Fibroblast of lung (primary cell): ENCODE measurements at regions not wholly inside any gene's neighbourhood (a gene's known extent, or its start where the extent isn't known, plus 50 kb on each side); places are given as distances from the start of the nearest gene placed in this dataset.
A peak's percentile ranks its signal among the peaks of the same experiment; 100 is the strongest.

Experiments used
- DNase-seq, 2 donors: peaks; one replicate each; pipeline versions ENCODE4 v3.0.0 to v3.0.0-alpha.2; 2010; ENCODE audit warnings: low read depth in 2 of 2
- H2AFZ ChIP-seq: 2 replicates; pipeline ENCODE4 v1.5.1; 2012; ENCODE audit warnings: low read length, control low read depth, inconsistent platforms
- H3K27ac ChIP-seq: 2 replicates; pipeline ENCODE4 v1.5.1; 2011; ENCODE audit warnings: low read length, control low read depth; ENCODE audit not compliant: insufficient read depth
- H3K27me3 ChIP-seq: 2 replicates; pipeline ENCODE4 v1.5.1; 2011; ENCODE audit warnings: mild to moderate bottlenecking, low read length; ENCODE audit not compliant: control insufficient read depth, insufficient read depth
- H3K36me3 ChIP-seq: 2 replicates; pipeline ENCODE4 v1.5.1; 2011; ENCODE audit warnings: low read length; ENCODE audit not compliant: control insufficient read depth, insufficient read depth
- H3K4me1 ChIP-seq: 2 replicates; pipeline ENCODE4 v1.5.1; 2011; ENCODE audit warnings: low read length; ENCODE audit not compliant: control insufficient read depth, insufficient read depth; ENCODE audit errors: extremely low read depth
- H3K4me2 ChIP-seq: 2 replicates; pipeline ENCODE4 v1.5.1; 2011; ENCODE audit warnings: low read length, control low read depth; ENCODE audit not compliant: insufficient read depth; ENCODE audit errors: extremely low read depth
- H3K4me3 ChIP-seq, 4 experiments: fragments of 200-600 bp in 1 of 4; sonication (generic) in 1 of 4; replicated peaks in 1 of 4; 2 replicates each; pipeline ENCODE4 v1.5.1; 2011 to 2016; ENCODE audit warnings: low read length in 4 of 4, low read depth in 3 of 4, mild to moderate bottlenecking in 3 of 4, control low read depth in 2 of 4, inconsistent platforms in 1 of 4, mixed read lengths in 1 of 4; ENCODE audit not compliant: insufficient read depth in 1 of 4; ENCODE audit errors: control extremely low read depth in 1 of 4
- H3K79me2 ChIP-seq: 2 replicates; pipeline ENCODE4 v1.5.1; 2012; ENCODE audit warnings: mild to moderate bottlenecking, low read length, inconsistent platforms; ENCODE audit not compliant: control insufficient read depth, insufficient read depth
- H3K9ac ChIP-seq: 2 replicates; pipeline ENCODE4 v1.5.1; 2011; ENCODE audit warnings: mild to moderate bottlenecking, low read length, control low read depth; ENCODE audit not compliant: insufficient read depth
- H3K9me3 ChIP-seq: 2 replicates; pipeline ENCODE4 v1.5.1; 2012; ENCODE audit warnings: low read depth, low read length; ENCODE audit not compliant: control insufficient read depth, insufficient read depth
- H4K20me1 ChIP-seq: 2 replicates; pipeline ENCODE4 v1.5.1; 2011; ENCODE audit warnings: low read length; ENCODE audit not compliant: control insufficient read depth, insufficient read depth; ENCODE audit errors: extremely low read depth
- CTCF ChIP-seq, 2 donors: IDR thresholded peaks in 1 of 2; conservative IDR thresholded peaks in 1 of 2; 1 replicate in 1 of 2; 2 replicates in 1 of 2; pipeline ENCODE4 v1.5.1; 2011 to 2012; ENCODE audit warnings: low read length in 2 of 2, control low read depth in 1 of 2, inconsistent platforms in 1 of 2, low read depth in 1 of 2, mild to moderate bottlenecking in 1 of 2
- EZH2 ChIP-seq: IDR thresholded peaks from 2 replicates; pipeline ENCODE4 v1.5.1; 2012; ENCODE audit warnings: low read length, control low read depth, mild to moderate bottlenecking; ENCODE audit errors: missing control alignments

DNA sequence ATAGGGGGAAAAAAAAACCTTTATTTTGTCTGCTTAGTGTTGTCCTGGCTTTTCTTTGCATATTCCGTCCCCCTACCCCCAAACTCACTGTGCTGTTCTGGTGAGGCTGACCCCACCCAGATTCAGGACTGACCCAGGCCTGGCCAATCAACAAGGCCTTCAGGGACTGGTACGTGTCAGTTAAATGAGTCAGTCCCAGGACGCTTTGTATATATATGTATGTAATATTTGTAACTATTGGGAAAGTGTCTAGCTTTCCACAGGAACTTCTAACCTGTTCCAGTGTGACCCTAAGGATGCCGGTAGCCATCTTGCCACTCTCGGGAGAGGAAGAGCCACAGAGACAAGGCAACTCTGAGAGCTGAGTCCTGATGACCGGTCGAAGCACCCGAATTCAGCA is 107.4 kb downstream of the VCPKMT start:
- Histone ChIP-seq H3K4me3 (no peak overlapping the region), H3K9me3 (no peaks in the 10 kb centered on the region), H3K36me3 (no peaks in the 10 kb centered on the region), H4K20me1 (no peaks in the 10 kb centered on the region), H3K4me1 (peaks cover 3% of the 10 kb centered on the region), H2AFZ (peak overlapping the region; percentile 25), H3K9ac (no peak overlapping the region), H3K4me2 (no peak overlapping the region), H3K79me2 (no peaks in the 10 kb centered on the region), H3K27ac (no peak overlapping the region), H3K27me3 (no peaks in the 10 kb centered on the region)
- peak in 1 of 2 donors; percentile 59 for DNase-seq
- no peak for TF ChIP-seq EZH2
- TF ChIP-seq CTCF (conservative IDR thresholded peaks at IDR 0.05 in 1 of 2, IDR thresholded peaks at IDR 0.05 in 1 of 2; ENCODE audit: low read depth in 1 of 2, low read length in 2 of 2): no peak

DNA sequence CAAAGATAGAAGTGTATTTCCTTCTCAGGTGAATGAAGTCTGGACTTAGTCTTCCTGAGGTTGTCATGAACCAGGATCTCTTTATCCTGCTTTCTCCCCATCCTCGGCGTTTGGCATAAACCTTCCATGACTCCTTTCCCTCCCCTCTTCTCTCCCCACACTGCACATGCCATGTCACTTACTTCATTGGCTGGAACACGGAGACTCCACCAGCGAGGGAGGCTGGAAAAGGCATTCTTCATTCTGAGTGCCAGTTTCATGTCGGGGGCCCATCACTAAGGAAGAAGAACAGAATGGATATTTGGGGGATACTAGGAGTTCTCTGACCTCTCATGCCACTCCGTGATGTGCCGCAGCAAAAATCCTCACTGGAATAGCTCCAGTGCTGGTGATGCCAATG is 105.6 kb downstream of the VCPKMT start:
- H3K9me3 ChIP-seq: no peaks in the 10 kb centered on the region
- no peak overlapping the region for H2AFZ ChIP-seq
- peaks cover 3% of the 10 kb centered on the region for H3K4me1 ChIP-seq
- H3K4me3 ChIP-seq: no peak overlapping the region
- H3K79me2 ChIP-seq: no peaks in the 10 kb centered on the region
- H3K27ac ChIP-seq: no peak overlapping the region
- no peak overlapping the region for H3K4me2 ChIP-seq
- H3K27me3 ChIP-seq: no peaks in the 10 kb centered on the region
- TF ChIP-seq CTCF (conservative IDR thresholded peaks at IDR 0.05 in 1 of 2, IDR thresholded peaks at IDR 0.05 in 1 of 2; ENCODE audit: low read depth in 1 of 2, low read length in 2 of 2) (no peak), EZH2 (no peak)
- H3K36me3 ChIP-seq: no peaks in the 10 kb centered on the region
- no peaks in the 10 kb centered on the region for H4K20me1 ChIP-seq
- no peak overlapping the region for H3K9ac ChIP-seq
- peak in 1 of 2 donors; percentile 59 for DNase-seq

DNA sequence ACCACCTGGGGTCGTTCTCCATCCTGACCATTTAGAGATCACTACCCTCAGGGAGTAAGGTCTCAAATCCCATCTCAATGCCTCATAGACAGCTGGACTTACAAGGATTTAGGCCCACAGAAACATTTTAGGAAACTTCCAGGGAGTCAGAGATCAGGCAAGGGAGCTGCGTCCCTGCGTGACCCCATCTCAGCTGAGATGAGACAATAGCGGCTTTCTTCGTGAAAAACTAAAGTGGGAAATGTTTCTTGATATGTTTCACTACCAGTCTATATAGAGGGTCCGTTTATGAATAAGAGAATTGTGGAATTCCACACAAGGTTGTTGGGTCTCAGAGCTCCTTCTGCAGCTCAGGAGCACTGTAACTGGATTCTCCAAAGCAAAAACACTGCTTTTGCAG is 105.1 kb downstream of the VCPKMT start:
- H3K36me3 ChIP-seq: no peaks in the 10 kb centered on the region
- H3K9ac ChIP-seq: no peak overlapping the region
- H3K4me2 ChIP-seq: no peak overlapping the region
- H4K20me1 ChIP-seq: no peaks in the 10 kb centered on the region
- DNase-seq: no peak
- H3K9me3 ChIP-seq: no peaks in the 10 kb centered on the region
- H3K27ac ChIP-seq: no peak overlapping the region
- no peaks in the 10 kb centered on the region for H3K27me3 ChIP-seq
- no peaks in the 10 kb centered on the region for H3K79me2 ChIP-seq
- TF ChIP-seq CTCF (conservative IDR thresholded peaks at IDR 0.05 in 1 of 2, IDR thresholded peaks at IDR 0.05 in 1 of 2; ENCODE audit: low read depth in 1 of 2, low read length in 2 of 2) (no peak), EZH2 (no peak)
- peaks cover 3% of the 10 kb centered on the region for H3K4me1 ChIP-seq
- no peak overlapping the region for H3K4me3 ChIP-seq
- no peak overlapping the region for H2AFZ ChIP-seq
